Common myeloid progenitor, CD34-positive (primary cell): ENCODE measurements at regions not wholly inside any gene's neighbourhood (a gene's known extent, or its start where the extent isn't known, plus 50 kb on each side); places are given as distances from the start of the nearest gene placed in this dataset.

ENCODE experiments used
- CTCF ChIA-PET: fragments of 350-600 bp; sonication (Branson Sonifier 250); formaldehyde crosslinking; loops from one replicate; lab custom pipeline; 2021; ENCODE audit warnings: antibody characterized with exemption; lab: Charles Lee
- POLR2A ChIA-PET: fragments of 350-600 bp; sonication (Branson Sonifier 250); formaldehyde crosslinking; loops from one replicate; lab custom pipeline; 2021; ENCODE audit warnings: antibody characterized with exemption; lab: Charles Lee
- DNase-seq, 3 donors: peaks; one replicate each; pipeline versions ENCODE4 v3.0.0 to v3.0.0-alpha.2; 2013
- H3K27ac ChIP-seq, 2 experiments: 1 replicate in 1 of 2; 2 replicates in 1 of 2; pipeline ENCODE4 v1.7.0; 2013; ENCODE audit warnings: inconsistent platforms in 2 of 2, low read length in 2 of 2, mild to moderate bottlenecking in 2 of 2, low read depth in 1 of 2, moderate library complexity in 1 of 2; ENCODE audit not compliant: severe bottlenecking in 2 of 2, insufficient read depth in 1 of 2, poor library complexity in 1 of 2
- H3K27me3 ChIP-seq, 5 experiments: replicated peaks in 2 of 5; 1 replicate in 3 of 5; 2 replicates in 2 of 5; pipeline versions ENCODE4 v1.6.1 to v1.7.0; 2013; ENCODE audit warnings: low read length in 4 of 5, mild to moderate bottlenecking in 2 of 5, moderate library complexity in 2 of 5, inconsistent platforms in 1 of 5; ENCODE audit not compliant: insufficient read depth in 5 of 5, control insufficient read depth in 4 of 5
- H3K36me3 ChIP-seq, 4 experiments: 1 replicate in 2 of 4; 2 replicates in 2 of 4; pipeline versions ENCODE4 v1.6.1 to v1.7.0; 2013; ENCODE audit warnings: low read length in 3 of 4, control low read depth in 1 of 4, mild to moderate bottlenecking in 1 of 4; ENCODE audit not compliant: control insufficient read depth in 4 of 4, insufficient read depth in 4 of 4
- H3K4me1 ChIP-seq, 4 experiments: 1 replicate in 3 of 4; 2 replicates in 1 of 4; pipeline versions ENCODE4 v1.6.1 to v1.7.1; 2013; ENCODE audit warnings: low read length in 3 of 4, mild to moderate bottlenecking in 3 of 4, control low read depth in 1 of 4, inconsistent platforms in 1 of 4, moderate library complexity in 1 of 4; ENCODE audit not compliant: control insufficient read depth in 4 of 4, insufficient read depth in 4 of 4; ENCODE audit errors: control extremely low read depth in 1 of 4
- H3K4me3 ChIP-seq, 7 experiments: 1 replicate in 4 of 7; 2 replicates in 3 of 7; pipeline versions ENCODE4 v1.5.1 to v1.7.0; 2013; ENCODE audit warnings: mild to moderate bottlenecking in 7 of 7, low read length in 6 of 7, moderate library complexity in 6 of 7, inconsistent platforms in 2 of 7, low read depth in 2 of 7, control low read depth in 1 of 7; ENCODE audit not compliant: insufficient read depth in 4 of 7, control insufficient read depth in 1 of 7; ENCODE audit errors: extremely low read depth in 1 of 7
- H3K9me3 ChIP-seq, 5 experiments: 1 replicate in 4 of 5; 2 replicates in 1 of 5; pipeline versions ENCODE4 v1.6.1 to v1.7.1; 2013; ENCODE audit warnings: low read length in 4 of 5, mild to moderate bottlenecking in 2 of 5, inconsistent platforms in 1 of 5, low read depth in 1 of 5, moderate library complexity in 1 of 5; ENCODE audit not compliant: control insufficient read depth in 4 of 5, insufficient read depth in 2 of 5; ENCODE audit errors: control extremely low read depth in 1 of 5
- WGBS: methylation state at CpG from one replicate; pipeline ENCODE4 v1.1.5; 2013; ENCODE audit not compliant: insufficient coverage; 5-methylcytosine and 5-hydroxymethylcytosine counted together

DNA sequence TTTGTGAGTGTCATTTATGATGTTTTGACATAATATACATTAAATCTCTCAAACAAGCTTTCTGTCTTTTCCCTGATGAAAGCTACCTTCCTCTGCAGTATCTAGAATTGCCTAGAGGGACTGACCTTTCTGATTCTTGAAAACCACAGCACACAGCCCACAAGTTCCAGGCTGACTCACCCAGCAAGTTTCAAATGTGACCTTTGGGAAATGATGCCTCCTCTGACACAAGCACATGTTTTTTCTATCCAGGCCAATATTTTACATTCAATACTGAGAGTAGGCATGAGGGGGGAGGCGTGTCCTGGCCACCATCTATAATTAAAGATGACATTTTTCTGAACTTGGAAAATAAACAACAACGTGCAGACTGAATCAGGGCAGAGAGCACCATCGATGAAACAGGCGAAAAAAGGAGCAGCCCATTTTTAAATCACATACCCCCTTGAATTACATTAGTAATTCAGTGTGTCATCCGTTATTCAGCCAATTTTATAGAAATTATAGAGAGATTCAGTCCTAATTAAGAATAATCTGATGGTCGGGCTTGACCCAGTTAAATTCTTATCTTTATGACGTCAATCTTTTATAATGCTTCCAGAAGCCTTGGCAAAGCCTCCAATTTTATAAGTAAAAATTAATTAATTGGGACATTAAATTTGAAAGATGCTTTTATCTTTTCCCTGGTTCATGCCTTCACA is 292.6 kb upstream of the CDH11 start:
- DNase-seq = no peak
- Histone ChIP-seq H3K27ac (no peak overlapping the region), H3K36me3 (no peaks in the 10 kb centered on the region), H3K4me3 (no peak overlapping the region), H3K4me1 (no peaks in the 10 kb centered on the region), H3K27me3 (no peaks in the 10 kb centered on the region), H3K9me3 (no peaks in the 10 kb centered on the region)
- ChIA-PET POLR2A (no interaction called here), CTCF (no interaction called here)
- 90% methylated on average over 2 of the region's 7 CpGs for WGBS

DNA sequence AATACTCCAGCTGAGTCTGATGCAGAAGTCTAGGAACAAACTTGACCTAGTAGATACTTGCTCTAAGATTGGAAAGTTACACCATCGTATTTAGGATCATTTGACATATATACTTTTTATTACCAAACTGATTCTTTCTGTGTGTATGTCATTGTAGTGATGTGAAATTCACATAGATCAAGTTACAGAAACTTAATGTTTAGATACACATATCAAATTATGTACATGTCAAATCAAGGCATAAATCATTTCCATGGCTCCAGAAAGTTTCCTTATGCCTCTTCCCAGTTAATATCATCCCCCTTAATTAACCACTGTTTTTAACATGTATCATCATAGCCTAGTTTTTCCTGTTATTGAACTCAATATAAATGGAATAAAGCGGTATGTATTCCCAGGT is 292.0 kb upstream of the CDH11 start:
- H3K4me1 ChIP-seq = no peaks in the 10 kb centered on the region
- no CpG with 5 or more reads among the region's 2 CpGs for WGBS
- H3K27ac ChIP-seq = no peak overlapping the region
- no peaks in the 10 kb centered on the region for H3K9me3 ChIP-seq
- POLR2A ChIA-PET = no interaction called here
- CTCF ChIA-PET = no interaction called here
- DNase-seq = no peak
- no peak overlapping the region for H3K4me3 ChIP-seq
- no peaks in the 10 kb centered on the region for H3K27me3 ChIP-seq
- no peaks in the 10 kb centered on the region for H3K36me3 ChIP-seq

DNA sequence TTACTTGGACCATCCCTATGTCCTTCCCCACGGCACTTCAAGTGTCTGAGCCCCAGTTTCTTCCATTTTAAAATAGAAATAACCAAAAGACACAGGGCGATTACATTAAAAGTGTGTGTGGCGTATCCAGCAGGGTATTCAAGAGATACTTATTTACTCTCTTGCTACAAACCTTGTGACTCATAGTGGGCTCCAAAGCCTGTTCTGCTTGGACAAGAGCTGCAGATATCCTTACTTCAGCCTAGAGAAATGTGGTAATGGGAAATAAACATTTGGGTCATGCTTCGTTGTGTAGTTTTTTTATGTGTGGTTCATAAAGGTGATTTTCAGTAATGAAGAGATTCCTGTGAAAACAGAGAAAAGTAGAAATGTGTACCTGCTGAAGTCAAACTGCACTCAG is 288.9 kb upstream of the CDH11 start:
- ChIA-PET POLR2A (no interaction called here), CTCF (no interaction called here)
- Histone ChIP-seq H3K27ac (no peak overlapping the region), H3K9me3 (no peaks in the 10 kb centered on the region), H3K36me3 (no peaks in the 10 kb centered on the region), H3K4me3 (no peak overlapping the region), H3K27me3 (peaks cover 0 to 3% (median 0%) of the 10 kb centered on the region in 5 experiments), H3K4me1 (no peaks in the 10 kb centered on the region)
- DNase-seq = no peak
- 100% methylated on average over 3 of the region's 4 CpGs for WGBS

DNA sequence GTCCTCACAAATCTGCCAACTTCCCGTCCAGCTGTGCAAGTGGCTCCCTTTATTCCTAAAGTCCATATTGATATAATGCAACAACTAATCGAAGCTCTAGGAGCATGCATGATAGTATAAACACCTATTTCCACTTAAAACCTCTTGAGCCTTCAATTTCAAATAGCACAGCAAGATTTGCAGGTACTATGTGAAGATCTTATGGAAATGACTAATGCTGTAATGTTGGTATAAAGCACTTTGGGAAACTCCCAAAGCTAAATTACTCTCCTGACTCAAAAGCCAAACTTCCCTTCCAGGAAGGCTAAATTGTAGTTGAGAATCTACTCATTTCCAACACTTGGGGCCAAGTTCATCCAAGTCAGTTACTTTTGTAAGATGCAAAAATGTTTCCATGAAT is 287.6 kb upstream of the CDH11 start:
- Histone ChIP-seq H3K4me3 (no peak overlapping the region), H3K27me3 (peaks cover 0 to 3% (median 0%) of the 10 kb centered on the region in 5 experiments), H3K9me3 (no peaks in the 10 kb centered on the region), H3K27ac (no peak overlapping the region), H3K4me1 (no peaks in the 10 kb centered on the region), H3K36me3 (no peaks in the 10 kb centered on the region)
- WGBS = 100% methylated on average over 1 of the region's 2 CpGs
- CTCF ChIA-PET = no interaction called here
- POLR2A ChIA-PET = no interaction called here
- no peak for DNase-seq

DNA sequence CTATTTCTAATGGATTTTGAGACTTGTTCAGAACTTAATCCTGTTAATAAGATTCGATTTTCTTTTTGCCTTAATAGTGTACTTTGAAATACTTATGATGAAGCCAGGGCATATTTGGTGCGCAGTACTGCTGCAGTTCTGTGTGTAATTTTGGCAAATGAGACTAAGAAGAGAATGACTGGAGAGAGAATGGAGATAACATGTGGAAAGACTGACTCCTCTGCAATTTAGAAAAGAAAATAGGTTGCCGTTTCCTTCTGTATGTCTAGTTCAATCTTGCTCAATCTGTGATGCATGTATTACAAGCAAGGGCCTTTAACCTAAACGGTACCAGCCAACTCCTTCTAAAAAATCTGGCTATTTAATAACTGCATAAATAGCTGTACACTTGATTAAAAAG is 285.1 kb upstream of the CDH11 start:
- 79% methylated on average over 3 of the region's 4 CpGs for whole genome bisulfite sequencing
- Histone ChIP-seq H3K4me3 (no peak overlapping the region), H3K36me3 (no peaks in the 10 kb centered on the region), H3K9me3 (peaks cover 0 to 1% (median 0%) of the 10 kb centered on the region in 5 experiments), H3K4me1 (no peaks in the 10 kb centered on the region), H3K27me3 (peaks cover 0 to 3% (median 0%) of the 10 kb centered on the region in 5 experiments), H3K27ac (no peak overlapping the region)
- ChIA-PET CTCF (no interaction called here), POLR2A (no interaction called here)
- DNase-seq = no peak

DNA sequence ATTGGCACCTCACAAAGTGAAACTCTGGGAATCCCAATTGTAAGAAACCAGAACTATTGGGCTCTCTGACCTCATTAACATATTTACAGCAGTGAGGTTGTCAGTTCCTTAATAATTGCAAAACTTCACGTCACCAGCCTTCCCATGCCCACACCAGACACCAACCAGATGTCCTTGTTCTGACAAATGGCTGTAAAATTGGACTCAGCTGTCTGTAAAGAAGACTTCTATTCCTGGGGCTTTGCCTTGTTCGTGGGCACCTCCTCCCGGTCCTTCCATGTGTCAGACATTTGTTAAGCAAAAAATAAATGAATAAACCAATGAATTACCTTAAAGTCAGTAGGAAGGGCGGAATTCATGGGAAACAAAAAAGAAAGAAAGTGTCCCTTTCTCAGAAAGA is 284.3 kb upstream of the CDH11 start:
- WGBS = 64% methylated on average over 1 of the region's 4 CpGs
- Histone ChIP-seq H3K9me3 (peaks cover 0 to 1% (median 0%) of the 10 kb centered on the region in 5 experiments), H3K36me3 (no peaks in the 10 kb centered on the region), H3K27me3 (peaks cover 0 to 3% (median 0%) of the 10 kb centered on the region in 5 experiments), H3K4me3 (no peak overlapping the region), H3K4me1 (no peaks in the 10 kb centered on the region), H3K27ac (no peak overlapping the region)
- CTCF ChIA-PET = no interaction called here
- POLR2A ChIA-PET = no interaction called here
- no peak for DNase-seq

DNA sequence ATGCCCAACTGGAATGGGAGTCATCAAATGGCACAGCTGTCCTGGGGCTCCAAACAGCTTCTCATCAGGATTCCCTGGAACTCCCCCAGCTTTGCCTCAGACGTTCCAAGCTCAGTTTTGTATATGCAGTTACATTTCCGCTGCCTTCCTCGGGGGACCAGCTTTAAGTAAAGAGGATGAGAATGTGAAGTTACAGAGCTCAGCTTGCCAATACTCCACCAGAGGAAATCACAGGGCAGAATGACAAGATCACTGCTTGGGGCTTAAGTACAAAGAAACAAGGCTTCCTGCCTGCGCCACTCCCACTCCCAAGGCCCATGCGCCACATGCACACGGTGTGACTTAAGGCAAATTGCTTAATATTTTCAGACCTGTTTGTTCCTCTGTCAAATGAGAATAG is 272.4 kb upstream of the CDH11 start:
- Histone ChIP-seq H3K36me3 (no peaks in the 10 kb centered on the region), H3K9me3 (no peaks in the 10 kb centered on the region), H3K4me1 (no peaks in the 10 kb centered on the region), H3K4me3 (no peak overlapping the region), H3K27ac (no peak overlapping the region), H3K27me3 (no peaks in the 10 kb centered on the region)
- CTCF ChIA-PET = no interaction called here
- DNase-seq = no peak
- POLR2A ChIA-PET = no interaction called here
- WGBS = 90% methylated on average over 6 of the region's 6 CpGs
